ENCODE measurements at regions not wholly inside any gene's neighbourhood (a gene's known extent, or its start where the extent isn't known, plus 50 kb on each side); places are given as distances from the start of the nearest gene placed in this dataset.

GRCh38 chr2:100195942-100196341 lies 53.6 kb upstream of the AFF3 start:
- H3K4me3 ChIP-seq (ENCODE audit: low read depth in 2 of 2, low read length in 2 of 2), result no peak overlapping the region
- no peak for TF ChIP-seq POLR2AphosphoS5 (IDR thresholded peaks at IDR 0.05; ENCODE audit: low read depth, low read length)
- no peak for TF ChIP-seq CTCF (IDR thresholded peaks at IDR 0.05)
- no peak for TF ChIP-seq REST (IDR thresholded peaks at IDR 0.05; ENCODE audit: insufficient read depth in 1 of 2, low read depth in 2 of 2, low read length in 1 of 2)
- TF ChIP-seq TCF7L2 (IDR thresholded peaks at IDR 0.05; ENCODE audit: low read depth, low read length), result no peak
- H3K27ac ChIP-seq (ENCODE audit: low read length), result no peak overlapping the region
- H3K27me3 ChIP-seq (ENCODE audit: control insufficient read depth, insufficient read depth, low read length), result peaks cover 5% of the 10 kb centered on the region; the same call in 1 of the 2 replicates
- ChIA-PET POLR2A (no interaction called here), CTCF (no interaction called here)
- no peaks in the 10 kb centered on the region for H3K36me3 ChIP-seq (ENCODE audit: control insufficient read depth, insufficient read depth, low read length)
- DNase-seq (ENCODE audit: low read depth, low spot score) (no peak), ATAC-seq (no peak)
- in situ Hi-C loops (cut with HindIII; ENCODE audit: low pct_unique_long_range_greater_than_20kb, low sequenced_read_pairs), result no loop called here
- no peaks in the 10 kb centered on the region for H3K9me3 ChIP-seq (ENCODE audit: control insufficient read depth, insufficient read depth, low read depth, low read length)
- intact Hi-C loops (cut with micrococcal nuclease; ENCODE audit: unreplicated experiment), result no loop called here
- no TSS peak for BruUV-seq (replicated peaks)
- no peaks in the 10 kb centered on the region for H3K4me1 ChIP-seq (ENCODE audit: control insufficient read depth, insufficient read depth, low read length)

- ATAC-seq, result no peak
- Histone ChIP-seq H3K9me3 (ENCODE audit: control insufficient read depth, insufficient read depth, low read depth, low read length) (no peaks in the 10 kb centered on the region), H3K27me3 (ENCODE audit: control insufficient read depth, insufficient read depth, low read length) (peaks cover 5% of the 10 kb centered on the region; the same call in 1 of the 2 replicates), H3K27ac (ENCODE audit: low read length) (no peak overlapping the region), H3K4me3 (ENCODE audit: low read depth in 2 of 2, low read length in 2 of 2) (no peak overlapping the region), H3K36me3 (ENCODE audit: control insufficient read depth, insufficient read depth, low read length) (no peaks in the 10 kb centered on the region), H3K4me1 (ENCODE audit: control insufficient read depth, insufficient read depth, low read length) (no peaks in the 10 kb centered on the region)
- ChIA-PET CTCF (no interaction called here), POLR2A (no interaction called here)
- intact Hi-C loops (cut with micrococcal nuclease; ENCODE audit: unreplicated experiment), result no loop called here
- no TSS peak for BruUV-seq (replicated peaks)
- TF ChIP-seq REST (IDR thresholded peaks at IDR 0.05; ENCODE audit: insufficient read depth in 1 of 2, low read depth in 2 of 2, low read length in 1 of 2) (no peak), POLR2AphosphoS5 (IDR thresholded peaks at IDR 0.05; ENCODE audit: low read depth, low read length) (no peak), CTCF (IDR thresholded peaks at IDR 0.05) (no peak), SIN3A (IDR thresholded peaks at IDR 0.05; ENCODE audit: borderline replicate concordance, insufficient read depth, low read depth, low read length) (no peak), TCF7L2 (IDR thresholded peaks at IDR 0.05; ENCODE audit: low read depth, low read length) (no peak)
- in situ Hi-C loops (cut with HindIII; ENCODE audit: low pct_unique_long_range_greater_than_20kb, low sequenced_read_pairs), result no loop called here
- DNase-seq (ENCODE audit: low read depth, low spot score), result no peak
These were observed 52.6 kb upstream of the AFF3 start for GRCh38 chr2:100194951-100195350.

Measured in Panc1 (cell line).